ENCODE measurements at regions not wholly inside any gene's neighbourhood (a gene's known extent, or its start where the extent isn't known, plus 50 kb on each side); places are given as distances from the start of the nearest gene placed in this dataset.

- dilution Hi-C loops (cut with HindIII; ENCODE audit: low sequenced_read_pairs, unreplicated experiment) (no loop called here), in situ Hi-C loops (cut with MboI; ENCODE audit: low sequenced_read_pairs) (no loop called here), intact Hi-C loops (cut with micrococcal nuclease) (no loop called here)
- Histone ChIP-seq H2BK120ac (ENCODE audit: low read depth, low read length) (no peak overlapping the region), H3K27me3 (ENCODE audit: control insufficient read depth, insufficient read depth, low read length) (no peaks in the 10 kb centered on the region), H3K9me1 (ENCODE audit: insufficient read depth, low read length) (no peaks in the 10 kb centered on the region), H3K79me1 (ENCODE audit: low read depth in 1 of 2, low read length in 2 of 2) (no peaks in the 10 kb centered on the region), H3K4me1 (ENCODE audit: control insufficient read depth, insufficient read depth, low read length) (no peaks in the 10 kb centered on the region), H2AFZ (replicated peaks; ENCODE audit: low read length, poor library complexity) (no peak overlapping the region), H4K8ac (ENCODE audit: low read depth in 2 of 2, low read length in 2 of 2) (no peak overlapping the region), H4K5ac (ENCODE audit: low read depth, low read length) (no peak overlapping the region), H3K9ac (ENCODE audit: low read depth, low read length) (no peak overlapping the region), H3K14ac (replicated peaks; ENCODE audit: low read depth, low read length) (no peak overlapping the region), H3K9me3 (ENCODE audit: control insufficient read depth, insufficient read depth, low read length) (no peaks in the 10 kb centered on the region), H3K27ac (ENCODE audit: insufficient read depth, low read length) (no peak overlapping the region), H3K4me3 (ENCODE audit: insufficient read depth, low read depth, low read length) (no peak overlapping the region), H3K18ac (ENCODE audit: low read depth, low read length) (no peak overlapping the region), H2AK5ac (ENCODE audit: low read depth, low read length) (no peak overlapping the region), H3K4me2 (ENCODE audit: low read depth, low read length) (no peak overlapping the region), H3K56ac (ENCODE audit: extremely low read depth, insufficient read depth, low read length) (no peak overlapping the region), H3K23ac (ENCODE audit: low read depth, low read length) (no peak overlapping the region), H3K4ac (ENCODE audit: low read depth, low read length) (no peak overlapping the region), H2BK15ac (ENCODE audit: low read depth, low read length) (no peak overlapping the region), H4K20me1 (ENCODE audit: insufficient read depth, low read length) (no peaks in the 10 kb centered on the region), H4K91ac (ENCODE audit: insufficient read depth, low read depth, low read length) (no peak overlapping the region), H2AK9ac (replicated peaks; ENCODE audit: low read depth, low read length, poor library complexity) (no peak overlapping the region), H2BK20ac (ENCODE audit: low read depth, low read length) (no peak overlapping the region), H3K36me3 (ENCODE audit: control insufficient read depth, insufficient read depth, low read length) (no peaks in the 10 kb centered on the region), H2BK5ac (ENCODE audit: low read depth, low read length, poor library complexity, severe bottlenecking) (no peak overlapping the region)
- DNase-seq, result no peak
- WGBS, 2 experiments (ENCODE audit: extremely low coverage in 2 of 2, insufficient read length in 1 of 2), result no CpG with 5 or more reads among the region's 1 CpG
- ATAC-seq (ENCODE audit: low read depth), result no peak
- POLR2A ChIA-PET (ENCODE audit: unreplicated experiment), result no interaction called here
- TF ChIP-seq ELK1 (IDR thresholded peaks at IDR 0.05; ENCODE audit: borderline replicate concordance, low read depth, low read length), result no peak
- no peak for TF ChIP-seq BHLHE40 (IDR thresholded peaks at IDR 0.05; ENCODE audit: low read depth, low read length)
- no peak for TF ChIP-seq RCOR1 (IDR thresholded peaks at IDR 0.05; ENCODE audit: insufficient replicate concordance, low read length)
- no peak for TF ChIP-seq CTCF (conservative IDR thresholded peaks at IDR 0.05; ENCODE audit: low read depth, low read length)
- TF ChIP-seq POLR2A (IDR thresholded peaks at IDR 0.05; ENCODE audit: low read depth, low read length), result no peak
- no peak for TF ChIP-seq CHD1 (IDR thresholded peaks at IDR 0.05; ENCODE audit: low read depth, low read length)
- TF ChIP-seq USF2 (IDR thresholded peaks at IDR 0.05; ENCODE audit: low read depth, low read length), result no peak
- TF ChIP-seq MXI1 (IDR thresholded peaks at IDR 0.05; ENCODE audit: borderline replicate concordance, low read depth, low read length), result no peak
- TF ChIP-seq CEBPB (IDR thresholded peaks at IDR 0.05; ENCODE audit: low read depth, low read length), result no peak
- TF ChIP-seq RFX5 (IDR thresholded peaks at IDR 0.05; ENCODE audit: low read depth, low read length), result no peak
- TF ChIP-seq NFE2L2 (IDR thresholded peaks at IDR 0.05; ENCODE audit: low read depth, low read length), result no peak
- TF ChIP-seq FOS (IDR thresholded peaks at IDR 0.05; ENCODE audit: low read depth, low read length), result no peak
- TF ChIP-seq RAD21 (IDR thresholded peaks at IDR 0.05; ENCODE audit: low read length), result no peak
- TF ChIP-seq MAFK (IDR thresholded peaks at IDR 0.05; ENCODE audit: low read depth, low read length), result no peak
- TF ChIP-seq MAZ (IDR thresholded peaks at IDR 0.05; ENCODE audit: borderline replicate concordance, low read depth, low read length), result no peak
- no peak for TF ChIP-seq SMC3 (IDR thresholded peaks at IDR 0.05; ENCODE audit: low read depth, low read length)
- BruUV-seq (replicated peaks), result no TSS peak
- CTCF ChIA-PET, result no interaction called here
Measured at GRCh38 chr4:177986236-177986635, 544.0 kb upstream of the AGA start.

Measured in IMR-90 (cell line).